ENCODE measurements at regions not wholly inside any gene's neighbourhood (a gene's known extent, or its start where the extent isn't known, plus 50 kb on each side); places are given as distances from the start of the nearest gene placed in this dataset.
"Not testable (repeated sequence)": the region's sequence is repeated elsewhere in the genome, so short reads cannot be mapped to it uniquely, and the experiment has no call there.

- Mint-ChIP-seq H3K36me3 (no peaks in the 10 kb centered on the region), H3K4me1 (no peaks in the 10 kb centered on the region), H3K9me3 (no peaks in the 10 kb centered on the region), H3K27ac (no peak overlapping the region), H3K4me3 (no peak overlapping the region), H3K27me3 (peaks cover 7% of the 10 kb centered on the region)
These were observed 118.0 kb upstream of the MYCN start for GRCh38 chr2:15822151-15823044.

GRCh38 chr2:15823459-15824396 is 116.6 kb upstream of the MYCN start:
- Mint-ChIP-seq H3K9me3 (no peaks in the 10 kb centered on the region), H3K27me3 (peaks cover 2% of the 10 kb centered on the region), H3K27ac (no peak overlapping the region), H3K4me1 (no peaks in the 10 kb centered on the region), H3K36me3 (no peaks in the 10 kb centered on the region), H3K4me3 (no peak overlapping the region)

GRCh38 chr2:15824467-15824866 is 115.9 kb upstream of the MYCN start:
- not testable (repeated sequence) for H3K27me3 Mint-ChIP-seq, H3K4me3 Mint-ChIP-seq, H3K27ac Mint-ChIP-seq, H3K36me3 Mint-ChIP-seq, H3K9me3 Mint-ChIP-seq, H3K4me1 Mint-ChIP-seq

- Mint-ChIP-seq H3K4me1 (no peaks in the 10 kb centered on the region), H3K36me3 (no peaks in the 10 kb centered on the region), H3K27ac (no peak overlapping the region), H3K4me3 (no peak overlapping the region), H3K9me3 (no peaks in the 10 kb centered on the region), H3K27me3 (no peaks in the 10 kb centered on the region)
These were observed 114.9 kb upstream of the MYCN start for GRCh38 chr2:15825276-15825980.

- Mint-ChIP-seq H3K4me1 (no peaks in the 10 kb centered on the region), H3K4me3 (no peak overlapping the region), H3K36me3 (no peaks in the 10 kb centered on the region), H3K27me3 (no peaks in the 10 kb centered on the region), H3K9me3 (no peaks in the 10 kb centered on the region), H3K27ac (no peak overlapping the region)
These were observed 114.1 kb upstream of the MYCN start for GRCh38 chr2:15826273-15826717.

GRCh38 chr2:15827001-15827400 is 113.3 kb upstream of the MYCN start:
- H3K9me3 Mint-ChIP-seq, result no peaks in the 10 kb centered on the region
- H3K36me3 Mint-ChIP-seq, result no peaks in the 10 kb centered on the region
- H3K27me3 Mint-ChIP-seq, result no peaks in the 10 kb centered on the region
- H3K4me1 Mint-ChIP-seq, result no peaks in the 10 kb centered on the region
- H3K27ac Mint-ChIP-seq, result no peak overlapping the region
- H3K4me3 Mint-ChIP-seq, result no peak overlapping the region

- Mint-ChIP-seq H3K9me3 (no peaks in the 10 kb centered on the region), H3K36me3 (no peaks in the 10 kb centered on the region), H3K4me3 (no peak overlapping the region), H3K4me1 (no peaks in the 10 kb centered on the region), H3K27ac (no peak overlapping the region), H3K27me3 (no peaks in the 10 kb centered on the region)
These were observed 111.8 kb upstream of the MYCN start for GRCh38 chr2:15828576-15828975.

- H3K4me1 Mint-ChIP-seq, result no peaks in the 10 kb centered on the region
- no peaks in the 10 kb centered on the region for H3K27me3 Mint-ChIP-seq
- no peak overlapping the region for H3K4me3 Mint-ChIP-seq
- H3K36me3 Mint-ChIP-seq, result no peaks in the 10 kb centered on the region
- H3K27ac Mint-ChIP-seq, result no peak overlapping the region
- no peaks in the 10 kb centered on the region for H3K9me3 Mint-ChIP-seq
These were observed 111.1 kb upstream of the MYCN start for GRCh38 chr2:15829091-15829801.

- no peak overlapping the region for H3K27ac Mint-ChIP-seq
- H3K36me3 Mint-ChIP-seq, result no peaks in the 10 kb centered on the region
- H3K9me3 Mint-ChIP-seq, result no peaks in the 10 kb centered on the region
- no peak overlapping the region for H3K4me3 Mint-ChIP-seq
- no peaks in the 10 kb centered on the region for H3K27me3 Mint-ChIP-seq
- no peaks in the 10 kb centered on the region for H3K4me1 Mint-ChIP-seq
These were observed 110.4 kb upstream of the MYCN start for GRCh38 chr2:15829985-15830384.

- Mint-ChIP-seq H3K36me3 (no peaks in the 10 kb centered on the region), H3K9me3 (no peaks in the 10 kb centered on the region), H3K27ac (no peak overlapping the region), H3K4me3 (no peak overlapping the region), H3K27me3 (no peaks in the 10 kb centered on the region), H3K4me1 (no peaks in the 10 kb centered on the region)
These were observed 109.3 kb upstream of the MYCN start for GRCh38 chr2:15830937-15831549.

- H3K9me3 Mint-ChIP-seq, result no peaks in the 10 kb centered on the region
- no peaks in the 10 kb centered on the region for H3K27me3 Mint-ChIP-seq
- H3K4me3 Mint-ChIP-seq, result no peak overlapping the region
- no peaks in the 10 kb centered on the region for H3K4me1 Mint-ChIP-seq
- H3K27ac Mint-ChIP-seq, result no peak overlapping the region
- no peaks in the 10 kb centered on the region for H3K36me3 Mint-ChIP-seq
These were observed 108.2 kb upstream of the MYCN start for GRCh38 chr2:15832030-15832709.

- Mint-ChIP-seq H3K36me3 (no peaks in the 10 kb centered on the region), H3K4me1 (no peaks in the 10 kb centered on the region), H3K4me3 (no peak overlapping the region), H3K9me3 (no peaks in the 10 kb centered on the region), H3K27ac (no peak overlapping the region), H3K27me3 (no peaks in the 10 kb centered on the region)
These were observed 107.3 kb upstream of the MYCN start for GRCh38 chr2:15832849-15833680.

GRCh38 chr2:15833731-15834130 is 106.6 kb upstream of the MYCN start:
- Mint-ChIP-seq H3K27me3 (no peaks in the 10 kb centered on the region), H3K36me3 (no peaks in the 10 kb centered on the region), H3K4me1 (no peaks in the 10 kb centered on the region), H3K9me3 (no peaks in the 10 kb centered on the region), H3K27ac (no peak overlapping the region), H3K4me3 (no peak overlapping the region)
